ENCODE measurements at regions not wholly inside any gene's neighbourhood (a gene's known extent, or its start where the extent isn't known, plus 50 kb on each side); places are given as distances from the start of the nearest gene placed in this dataset.

DNA sequence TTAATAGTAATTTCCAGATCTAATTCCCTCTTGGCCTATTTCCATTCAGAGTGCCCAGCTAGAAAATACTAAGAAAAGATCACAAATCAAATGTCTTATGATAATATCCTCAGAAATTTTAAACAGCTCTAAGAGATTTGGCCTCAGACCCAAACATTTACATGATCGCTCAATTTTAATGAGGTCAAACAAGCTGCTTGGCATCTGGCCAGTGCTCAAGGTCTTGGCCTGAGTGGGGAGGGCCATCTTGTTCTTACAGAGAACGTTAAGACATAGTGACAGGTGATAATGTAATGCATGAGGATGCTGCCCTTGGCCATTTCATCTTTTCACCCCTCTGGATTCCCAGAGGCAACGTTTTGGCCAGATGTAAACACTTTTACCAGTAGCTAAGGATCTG, 159.2 kb upstream of the SLC7A11 start:
- TF ChIP-seq EP300 (IDR thresholded peaks at IDR 0.05; ENCODE audit: borderline replicate concordance) (no peak), REST (IDR thresholded peaks at IDR 0.05; ENCODE audit: low read depth) (no peak), FOXM1 (IDR thresholded peaks at IDR 0.05; ENCODE audit: borderline replicate concordance, low read depth) (no peak), USF1 (IDR thresholded peaks at IDR 0.05) (no peak), NFIC (IDR thresholded peaks at IDR 0.05) (no peak), TEAD4 (IDR thresholded peaks at IDR 0.05) (no peak), YY1 (IDR thresholded peaks at IDR 0.05; ENCODE audit: low read depth) (no peak), TCF12 (IDR thresholded peaks at IDR 0.05; ENCODE audit: low read depth) (no peak), EGR1 (IDR thresholded peaks at IDR 0.05) (no peak), RAD21 (IDR thresholded peaks at IDR 0.05; ENCODE audit: low read depth) (no peak)
- TF ChIP-seq, protein P1, sequence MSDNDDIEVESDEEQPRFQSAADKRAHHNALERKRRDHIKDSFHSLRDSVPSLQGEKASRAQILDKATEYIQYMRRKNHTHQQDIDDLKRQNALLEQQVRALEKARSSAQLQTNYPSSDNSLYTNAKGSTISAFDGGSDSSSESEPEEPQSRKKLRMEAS (IDR thresholded peaks at IDR 0.05): no peak

Data from Ishikawa (cell line).